GM21528 (cell line): ENCODE measurements at regions not wholly inside any gene's neighbourhood (a gene's known extent, or its start where the extent isn't known, plus 50 kb on each side); places are given as distances from the start of the nearest gene placed in this dataset.
"Not testable (repeated sequence)": the region's sequence is repeated elsewhere in the genome, so short reads cannot be mapped to it uniquely, and the experiment has no call there.

Source experiments
- ATAC-seq: cut with Tn5 transposase; IDR thresholded peaks from one replicate; pipeline ENCODE4 v1.9.1; 2021; ENCODE audit warnings: mild to moderate bottlenecking, moderate library complexity; ENCODE audit not compliant: unreplicated experiment, low FRiP score

- ATAC-seq = no peak
These were observed 158.8 kb upstream of the KYNU start for GRCh38 chr2:142718576-142719155.

DNA sequence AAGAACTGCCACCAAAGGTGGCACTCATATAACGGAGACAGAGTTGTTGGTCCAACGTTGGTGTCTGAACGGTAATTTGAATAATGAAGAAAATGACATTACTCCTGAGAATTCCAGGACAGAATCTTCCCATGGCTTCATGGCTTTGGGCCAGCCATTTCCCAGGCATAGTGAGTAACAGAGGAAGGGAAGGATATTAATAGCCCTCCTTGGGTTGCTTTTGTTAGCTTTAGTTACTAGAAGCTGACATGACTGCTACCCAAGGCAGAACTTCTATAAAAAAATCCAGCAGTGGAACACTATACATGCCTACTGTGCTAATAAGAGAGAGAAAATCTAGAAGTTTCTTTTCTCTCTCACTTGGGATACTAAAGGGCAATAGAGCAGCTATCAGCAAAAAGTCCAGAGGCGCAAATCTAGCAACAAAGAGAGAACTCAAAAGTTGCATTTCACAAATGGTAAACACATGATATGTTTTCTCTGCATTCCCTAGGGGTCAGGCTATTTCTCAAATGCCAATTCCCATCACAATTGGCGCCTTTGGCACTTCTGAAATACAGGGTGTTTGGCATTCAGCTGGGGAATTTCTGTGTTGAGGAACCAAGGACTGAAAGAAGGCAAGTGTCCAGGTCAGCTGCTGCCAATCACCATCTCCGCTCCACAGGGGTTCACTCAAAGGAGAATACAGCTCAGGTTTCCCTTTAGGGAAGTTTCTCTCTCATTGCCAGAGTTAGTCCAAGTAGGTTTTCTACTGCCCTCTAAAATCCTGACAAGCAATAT is 160.8 kb upstream of the KYNU start:
- no peak for ATAC-seq

DNA sequence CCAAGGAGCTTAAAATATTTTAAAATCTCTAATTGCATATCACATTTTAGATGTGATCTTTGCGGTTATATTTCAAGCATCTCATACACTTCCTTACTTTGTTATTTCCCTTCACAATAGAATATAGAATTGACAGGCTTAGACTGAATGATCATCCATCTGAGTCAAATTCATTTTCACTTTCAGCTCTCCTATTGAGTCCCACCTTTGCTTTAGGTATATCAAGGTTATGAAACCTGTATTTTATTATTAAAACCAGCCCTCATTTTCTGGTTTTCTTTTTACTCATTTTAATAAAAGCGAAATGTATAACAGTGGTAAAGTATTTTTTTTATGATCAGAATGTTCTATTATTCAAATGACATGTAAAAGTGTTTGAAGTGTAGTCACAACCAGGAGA is 162.9 kb upstream of the KYNU start:
- ATAC-seq = peak; percentile 93

GRCh38 chr2:142710336-142710735 is 167.1 kb upstream of the KYNU start:
- ATAC-seq = no peak

DNA sequence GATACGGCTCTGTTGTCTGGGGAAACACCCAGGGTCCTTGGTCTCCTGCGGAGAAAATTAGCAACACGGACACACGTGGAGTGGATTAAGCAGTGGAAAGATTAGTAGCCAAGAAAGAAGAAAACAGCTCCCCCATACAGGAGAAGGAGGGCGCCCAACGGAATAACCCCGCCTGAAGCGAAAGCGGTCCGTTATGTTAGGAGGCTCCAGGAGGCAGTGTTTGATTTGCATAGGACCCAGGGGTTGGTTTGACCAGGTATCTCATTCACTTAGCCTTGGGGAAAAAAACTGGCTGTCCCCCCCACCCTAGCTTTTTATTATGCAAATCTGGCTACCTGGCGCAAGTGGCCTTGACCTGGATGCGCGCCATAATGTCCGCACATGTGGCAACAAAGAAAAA is 170.1 kb upstream of the KYNU start:
- ATAC-seq = no peak

DNA sequence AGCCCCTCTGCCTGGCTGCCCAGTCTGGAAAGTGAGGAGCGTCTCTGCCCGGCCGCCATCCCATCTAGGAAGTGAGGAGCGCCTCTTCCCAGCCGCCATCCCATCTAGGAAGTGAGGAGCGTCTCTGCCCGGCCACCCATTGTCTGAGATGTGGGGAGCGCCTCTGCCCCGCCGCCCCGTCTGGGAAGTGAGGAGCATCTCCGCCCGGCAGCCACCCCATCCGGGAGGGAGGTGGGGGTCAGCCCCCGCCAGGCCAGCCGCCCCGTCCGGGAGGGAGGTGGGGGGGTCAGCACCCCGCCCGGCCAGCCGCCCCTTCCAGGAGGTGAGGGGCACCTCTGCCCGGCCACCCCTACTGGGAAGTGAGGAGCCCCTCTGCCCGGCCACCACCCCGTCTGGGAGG is 175.1 kb upstream of the KYNU start:
- not testable (repeated sequence) for ATAC-seq

- not testable (repeated sequence) for ATAC-seq
These were observed 181.9 kb upstream of the KYNU start for GRCh38 chr2:142695350-142696257.

DNA sequence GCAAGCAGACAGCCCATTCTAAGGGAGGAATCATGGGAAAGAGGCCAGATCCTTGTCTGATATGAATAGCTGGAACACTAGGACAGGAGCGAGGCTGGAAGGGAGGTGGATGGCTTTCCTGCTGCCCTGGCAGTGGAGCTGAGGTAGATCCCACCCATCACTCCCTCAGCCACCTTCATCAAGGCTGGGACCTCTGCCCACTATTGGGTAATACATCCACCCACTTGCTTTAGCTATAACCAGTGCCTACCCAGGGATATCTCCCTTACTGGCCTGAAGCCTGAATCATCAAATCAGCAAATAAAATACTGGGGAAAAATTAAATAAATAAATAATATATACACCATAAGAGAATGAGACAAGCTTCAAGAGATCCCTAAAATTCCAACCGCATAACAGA is 183.2 kb upstream of the KYNU start:
- no peak for ATAC-seq

DNA sequence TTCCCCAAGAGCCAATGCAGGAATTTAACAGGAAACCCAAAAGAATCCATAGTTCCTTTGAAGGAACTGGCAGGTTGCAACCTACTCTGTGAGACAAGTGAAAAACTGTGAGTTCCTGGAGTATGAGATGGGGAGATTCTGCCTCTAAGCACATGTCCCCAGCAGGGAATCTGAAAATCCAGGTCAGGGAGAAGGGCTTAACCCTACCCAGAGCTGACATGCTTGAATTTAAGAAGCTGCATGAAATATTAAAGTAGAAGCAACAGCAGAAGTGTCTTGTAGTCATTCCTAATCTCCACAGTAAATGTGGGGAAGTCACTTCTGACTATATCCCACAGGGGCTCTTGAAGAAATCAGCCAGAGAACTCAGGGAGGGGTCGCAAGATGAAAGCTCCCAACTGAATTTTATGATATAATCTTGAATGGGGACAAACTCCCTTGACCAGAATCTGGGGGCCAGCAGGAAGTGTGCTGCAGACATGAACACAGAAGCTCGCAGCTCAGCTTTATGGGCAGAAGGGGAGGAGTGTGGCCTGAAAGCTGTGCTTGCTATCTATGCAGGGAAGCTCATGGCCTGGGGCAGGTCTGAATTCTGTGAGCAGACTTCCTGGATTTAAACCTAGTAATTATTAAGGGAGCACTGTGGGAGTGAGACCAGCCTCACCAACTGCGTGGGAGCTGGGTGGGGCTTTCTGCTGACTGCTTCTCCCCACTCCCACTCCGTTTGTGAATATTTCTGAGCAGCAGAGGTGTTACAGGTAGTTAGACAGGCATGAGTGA is 184.1 kb upstream of the KYNU start:
- ATAC-seq = no peak

DNA sequence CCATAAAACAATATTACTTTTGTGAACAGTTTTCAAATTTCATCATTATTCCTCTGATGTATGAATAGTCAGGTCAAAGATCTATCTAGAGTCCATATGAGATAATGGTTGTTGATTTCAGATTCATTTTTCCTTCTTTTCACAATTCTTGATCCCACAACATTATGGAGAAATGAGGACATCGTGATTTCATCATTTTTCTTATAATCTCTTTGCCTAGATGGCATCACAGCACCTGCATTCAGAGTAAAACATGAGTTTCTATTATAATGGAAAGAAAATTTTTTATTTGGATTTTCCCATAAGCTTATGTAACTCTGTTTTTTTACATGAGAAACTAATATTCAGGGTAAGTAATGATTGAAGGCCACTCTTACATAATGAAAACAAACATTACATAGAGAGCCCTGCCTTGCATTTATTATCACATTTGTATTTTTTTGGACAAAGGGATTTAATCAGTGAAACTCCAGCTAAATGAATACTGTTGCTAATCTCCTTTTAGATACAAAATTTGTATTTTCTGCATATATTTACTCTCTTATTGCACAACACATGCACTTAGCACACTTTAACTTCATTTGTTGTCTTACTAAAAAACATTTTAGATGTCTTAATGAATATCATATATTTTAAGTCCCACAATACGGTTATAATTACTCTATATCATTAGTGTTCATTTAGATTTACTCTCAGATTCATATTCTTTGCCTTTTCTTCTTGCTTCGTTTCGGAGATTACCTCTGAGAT is 188.4 kb upstream of the KYNU start:
- ATAC-seq = no peak

DNA sequence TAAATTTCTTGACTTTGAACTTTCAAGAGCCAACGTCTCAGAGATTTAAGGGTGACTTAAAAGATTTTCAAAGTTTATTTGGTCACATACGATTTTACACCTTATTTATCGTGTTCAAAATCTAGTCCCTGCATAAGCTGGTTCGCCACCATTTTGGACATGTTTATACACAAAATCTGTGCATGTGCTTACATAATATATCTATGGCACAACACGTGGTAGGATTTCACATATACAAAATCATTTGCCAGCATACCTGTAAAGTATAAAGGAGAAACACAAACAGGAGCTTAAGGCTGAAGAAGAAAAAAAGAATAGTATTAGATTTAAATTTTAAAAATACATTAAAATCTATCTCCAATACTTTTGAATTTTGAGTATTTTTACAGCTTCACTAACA is 190.0 kb upstream of the KYNU start:
- no peak for ATAC-seq

- no peak for ATAC-seq
These were observed 190.4 kb upstream of the KYNU start for GRCh38 chr2:142687075-142687474.

GRCh38 chr2:142684667-142685066 is 192.8 kb upstream of the KYNU start:
- no peak for ATAC-seq

DNA sequence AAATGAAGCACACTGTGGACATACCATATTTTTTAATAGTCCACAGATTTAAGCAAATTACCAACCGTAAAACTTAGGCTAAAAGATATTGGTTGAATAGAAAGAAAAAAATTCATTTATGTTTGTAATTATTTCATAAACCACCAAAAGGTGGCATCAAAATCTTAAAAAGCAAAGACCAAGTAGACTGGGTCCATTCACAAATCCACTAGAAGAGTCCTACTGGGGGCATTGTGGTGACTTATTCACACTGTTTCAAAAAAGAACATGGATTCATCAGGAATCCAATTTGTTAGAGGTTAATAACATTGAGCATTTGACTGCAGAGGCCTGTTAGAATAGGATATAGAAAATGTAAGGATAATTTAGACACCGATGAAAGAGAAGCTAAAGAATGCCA is 194.9 kb upstream of the KYNU start:
- ATAC-seq = no peak

- no peak for ATAC-seq
These were observed 195.5 kb upstream of the KYNU start for GRCh38 chr2:142681952-142682351.

GRCh38 chr2:142678164-142678563 is 199.3 kb upstream of the KYNU start:
- ATAC-seq = no peak

- no peak for ATAC-seq
These were observed 202.1 kb upstream of the KYNU start for GRCh38 chr2:142675398-142675797.

GRCh38 chr2:142673836-142674235 is 203.6 kb upstream of the KYNU start:
- no peak for ATAC-seq

DNA sequence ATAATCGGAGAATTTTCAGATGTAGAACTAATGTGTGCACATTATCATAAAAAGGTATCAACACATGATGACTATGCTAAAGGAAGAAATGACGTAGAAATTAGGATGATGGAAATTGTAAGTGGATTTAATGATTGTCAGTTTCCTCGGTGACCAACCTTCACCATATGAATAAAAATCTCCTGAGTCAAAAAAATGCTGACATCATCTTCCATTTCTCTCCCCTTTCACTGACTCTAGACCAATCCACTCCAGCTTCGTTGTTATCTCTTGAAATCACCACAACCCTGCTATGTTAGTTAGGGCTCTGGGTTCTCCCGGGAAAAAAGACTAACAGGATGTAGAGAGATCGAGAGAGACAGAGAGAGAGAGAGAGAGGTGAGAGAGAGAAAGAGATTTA is 204.8 kb upstream of the KYNU start:
- ATAC-seq = no peak

- ATAC-seq = no peak
These were observed 207.1 kb upstream of the KYNU start for GRCh38 chr2:142670362-142670761.
